Limb (tissue), 2 donors: ENCODE measurements at regions not wholly inside any gene's neighbourhood (a gene's known extent, or its start where the extent isn't known, plus 50 kb on each side); places are given as distances from the start of the nearest gene placed in this dataset.
"Not testable (repeated sequence)": the region's sequence is repeated elsewhere in the genome, so short reads cannot be mapped to it uniquely, and the experiment has no call there.

Experiments
- DNase-seq, 2 donors: peaks; one replicate each; pipeline ENCODE4 v3.0.0-alpha.2; 2016; ENCODE audit errors: extremely low spot score in 2 of 2

GRCh38 chr11:129726179-129726578 is 89.5 kb upstream of the TMEM45B start:
- no peak for DNase-seq

- DNase-seq = no peak
Measured at GRCh38 chr11:129728581-129728980, 87.1 kb upstream of the TMEM45B start.

- no peak for DNase-seq
Measured at GRCh38 chr11:129729216-129729615, 86.4 kb upstream of the TMEM45B start.

- DNase-seq = no peak
Measured at GRCh38 chr11:129729823-129730222, 85.8 kb upstream of the TMEM45B start.

GRCh38 chr11:129731316-129731715 is 84.3 kb upstream of the TMEM45B start:
- no peak for DNase-seq

GRCh38 chr11:129732941-129733340 is 82.7 kb upstream of the TMEM45B start:
- DNase-seq = no peak

GRCh38 chr11:129733384-129733783 is 82.3 kb upstream of the TMEM45B start:
- DNase-seq = no peak

GRCh38 chr11:129733981-129734380 is 81.7 kb upstream of the TMEM45B start:
- no peak for DNase-seq

- DNase-seq = no peak
Measured at GRCh38 chr11:129734654-129735053, 81.0 kb upstream of the TMEM45B start.

- no peak for DNase-seq
Measured at GRCh38 chr11:129737831-129738230, 77.8 kb upstream of the TMEM45B start.

GRCh38 chr11:129738242-129738641 is 77.4 kb upstream of the TMEM45B start:
- no peak for DNase-seq

GRCh38 chr11:129739339-129739738 is 76.3 kb upstream of the TMEM45B start:
- no peak for DNase-seq

- DNase-seq = no peak
Measured at GRCh38 chr11:129740125-129740719, 75.4 kb upstream of the TMEM45B start.

- peak; percentile 63 to 66 for DNase-seq
Measured at GRCh38 chr11:129743112-129743815, 72.4 kb upstream of the TMEM45B start.

GRCh38 chr11:129747071-129747470 is 68.6 kb upstream of the TMEM45B start:
- no peak for DNase-seq

GRCh38 chr11:129749141-129749540 is 66.5 kb upstream of the TMEM45B start:
- DNase-seq = no peak

- peak; percentile 81 to 93 for DNase-seq
Measured at GRCh38 chr11:129750343-129751292, 65.0 kb upstream of the TMEM45B start.

- no peak for DNase-seq
Measured at GRCh38 chr11:129751511-129751910, 64.1 kb upstream of the TMEM45B start.

GRCh38 chr11:129763569-129763968 is 52.1 kb upstream of the TMEM45B start:
- not testable (repeated sequence) for DNase-seq

GRCh38 chr11:129764204-129764603 is 51.4 kb upstream of the TMEM45B start:
- DNase-seq = not testable (repeated sequence)
